ENCODE measurements at regions not wholly inside any gene's neighbourhood (a gene's known extent, or its start where the extent isn't known, plus 50 kb on each side); places are given as distances from the start of the nearest gene placed in this dataset.
A peak's percentile ranks its signal among the peaks of the same experiment; 100 is the strongest.

- no peak for TF ChIP-seq HDAC6 (IDR thresholded peaks at IDR 0.05; ENCODE audit: low read depth, low read length)
- no peak for TF ChIP-seq POLR2B (IDR thresholded peaks at IDR 0.05; ENCODE audit: low read depth, partially characterized antibody)
- peak; percentile 96 for TF ChIP-seq LEF1 (IDR thresholded peaks at IDR 0.05)
- no peak for TF ChIP-seq HMGXB4 (CRISPR knock-in tag; IDR thresholded peaks at IDR 0.05)
- no peak for TF ChIP-seq HIVEP1 (CRISPR knock-in tag; IDR thresholded peaks at IDR 0.05)
- TF ChIP-seq CSDE1 (IDR thresholded peaks at IDR 0.05), result no peak
- 0 out of 2 replicates have a peak, but pooled peaks have one; percentile 48 for TF ChIP-seq THRB (CRISPR knock-in tag; conservative IDR thresholded peaks at IDR 0.05)
- no peak for TF ChIP-seq ETV1 (tag; conservative IDR thresholded peaks at IDR 0.05; ENCODE audit: low read depth)
- TF ChIP-seq CEBPG (CRISPR knock-in tag; IDR thresholded peaks at IDR 0.05), result peak; percentile 96
- peak; percentile 88 to 97 for TF ChIP-seq CEBPG (tag; conservative IDR thresholded peaks at IDR 0.05 in 1 of 2, IDR thresholded peaks at IDR 0.05 in 1 of 2)
- TF ChIP-seq FIP1L1 (IDR thresholded peaks at IDR 0.05; ENCODE audit: low read depth, low read length, poor library complexity, severe bottlenecking), result no peak
- no peak for TF ChIP-seq ZFX (CRISPR knock-in tag; IDR thresholded peaks at IDR 0.05)
- TF ChIP-seq LCOR (CRISPR knock-in tag; IDR thresholded peaks at IDR 0.05), result no peak
- TF ChIP-seq ZNF511 (CRISPR knock-in tag; IDR thresholded peaks at IDR 0.05), result no peak
- TF ChIP-seq CHD4 (IDR thresholded peaks at IDR 0.05; ENCODE audit: insufficient read depth, insufficient replicate concordance, low read depth, low read length, poor library complexity, severe bottlenecking), result no peak
- peak in 1 of 2 experiments; percentile 85; a peak in 3 of 4 replicates for TF ChIP-seq RCOR1 (IDR thresholded peaks at IDR 0.05; ENCODE audit: borderline replicate concordance in 1 of 2, low read depth in 2 of 2, low read length in 2 of 2)
- no peak for TF ChIP-seq ZNF696 (CRISPR knock-in tag; conservative IDR thresholded peaks at IDR 0.05)
- no peak for TF ChIP-seq ZC3H11A (IDR thresholded peaks at IDR 0.05; ENCODE audit: low read depth, low read length)
- no peak for TF ChIP-seq TSC22D4 (tag; IDR thresholded peaks at IDR 0.05)
- no peak for TF ChIP-seq TOE1 (IDR thresholded peaks at IDR 0.05; ENCODE audit: borderline replicate concordance)
- no peak for TF ChIP-seq TOE1 (CRISPR knock-in tag; IDR thresholded peaks at IDR 0.05; ENCODE audit: borderline replicate concordance, low read depth)
- peak; percentile 89 for TF ChIP-seq TCF3 (CRISPR knock-in tag; IDR thresholded peaks at IDR 0.05)
- peak; percentile 95 for TF ChIP-seq EP300 (IDR thresholded peaks at IDR 0.05; ENCODE audit: low read length)
- no peak for TF ChIP-seq ZKSCAN1 (IDR thresholded peaks at IDR 0.05; ENCODE audit: low read depth, low read length)
- peak; percentile 89 for TF ChIP-seq MTA2 (IDR thresholded peaks at IDR 0.05; ENCODE audit: low read depth)
- no peak for TF ChIP-seq FUS (optimal IDR thresholded peaks at IDR 0.05; ENCODE audit: low read depth, low read length)
- 0 out of 2 replicates have a peak, but pooled peaks have one; percentile 6 for TF ChIP-seq CC2D1A (IDR thresholded peaks at IDR 0.05)
Observed at GRCh38 chr18:55732227-55733106, 144.5 kb upstream of the TCF4 start (continued).
